Sigmoid colon (tissue), 4 donors: ENCODE measurements at regions not wholly inside any gene's neighbourhood (a gene's known extent, or its start where the extent isn't known, plus 50 kb on each side); places are given as distances from the start of the nearest gene placed in this dataset.

Experiments used
- EP300 ChIP-seq, 4 donors: sonication (generic); formaldehyde crosslinking; IDR thresholded peaks; one replicate each; pipeline ENCODE4 v1.6.1; 2017; ENCODE audit warnings: antibody characterized with exemption in 4 of 4
- POLR2A ChIP-seq, 2 donors: fragments of 450-650 bp; IDR thresholded peaks; one replicate each; pipeline ENCODE4 v1.6.1; 2016; ENCODE audit warnings: antibody characterized with exemption in 2 of 2, mild to moderate bottlenecking in 2 of 2, moderate library complexity in 2 of 2
- POLR2AphosphoS5 ChIP-seq, 4 donors: sonication (generic); formaldehyde crosslinking; IDR thresholded peaks; one replicate each; pipeline ENCODE4 v1.6.1; 2017; ENCODE audit warnings: antibody characterized with exemption in 4 of 4
- TF ChIP-seq, protein P1 (sequence below), 4 experiments: fragments of 450-650 bp in 3 of 4; fragments of 200-600 bp in 1 of 4; IDR thresholded peaks; one replicate each; pipeline ENCODE4 v1.5.1; 2016 to 2019; ENCODE audit warnings: antibody characterized with exemption in 4 of 4, mild to moderate bottlenecking in 3 of 4, moderate library complexity in 2 of 4

DNA sequence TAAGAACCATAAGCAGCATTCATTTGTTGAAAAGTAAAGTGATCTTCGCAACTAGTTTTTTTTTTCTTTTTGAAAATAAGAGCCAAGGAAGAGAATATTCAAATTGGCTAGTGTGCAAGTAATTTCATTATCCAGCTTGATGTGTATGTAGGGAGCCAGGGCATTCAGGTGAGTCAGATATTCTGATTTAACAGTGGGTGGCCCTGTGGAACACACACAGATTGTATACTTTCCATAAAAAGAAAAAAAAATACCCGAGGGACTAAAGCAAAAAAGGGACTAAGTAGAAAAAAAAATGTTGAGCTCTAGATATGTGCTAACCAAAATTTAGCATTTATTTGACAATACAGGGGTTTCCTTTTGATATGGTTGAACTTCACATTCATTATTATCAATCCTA, 96.9 kb upstream of the ROPN1 start:
- TF ChIP-seq, protein P1, sequence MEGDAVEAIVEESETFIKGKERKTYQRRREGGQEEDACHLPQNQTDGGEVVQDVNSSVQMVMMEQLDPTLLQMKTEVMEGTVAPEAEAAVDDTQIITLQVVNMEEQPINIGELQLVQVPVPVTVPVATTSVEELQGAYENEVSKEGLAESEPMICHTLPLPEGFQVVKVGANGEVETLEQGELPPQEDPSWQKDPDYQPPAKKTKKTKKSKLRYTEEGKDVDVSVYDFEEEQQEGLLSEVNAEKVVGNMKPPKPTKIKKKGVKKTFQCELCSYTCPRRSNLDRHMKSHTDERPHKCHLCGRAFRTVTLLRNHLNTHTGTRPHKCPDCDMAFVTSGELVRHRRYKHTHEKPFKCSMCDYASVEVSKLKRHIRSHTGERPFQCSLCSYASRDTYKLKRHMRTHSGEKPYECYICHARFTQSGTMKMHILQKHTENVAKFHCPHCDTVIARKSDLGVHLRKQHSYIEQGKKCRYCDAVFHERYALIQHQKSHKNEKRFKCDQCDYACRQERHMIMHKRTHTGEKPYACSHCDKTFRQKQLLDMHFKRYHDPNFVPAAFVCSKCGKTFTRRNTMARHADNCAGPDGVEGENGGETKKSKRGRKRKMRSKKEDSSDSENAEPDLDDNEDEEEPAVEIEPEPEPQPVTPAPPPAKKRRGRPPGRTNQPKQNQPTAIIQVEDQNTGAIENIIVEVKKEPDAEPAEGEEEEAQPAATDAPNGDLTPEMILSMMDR (IDR thresholded peaks at IDR 0.05), result no peak
- TF ChIP-seq POLR2AphosphoS5 (IDR thresholded peaks at IDR 0.05) (no peak), POLR2A (IDR thresholded peaks at IDR 0.05) (no peak), EP300 (IDR thresholded peaks at IDR 0.05) (no peak)
